Stomach smooth muscle (tissue), 2 donors: ENCODE measurements at regions not wholly inside any gene's neighbourhood (a gene's known extent, or its start where the extent isn't known, plus 50 kb on each side); places are given as distances from the start of the nearest gene placed in this dataset.

Experiments used
- H3K27ac ChIP-seq: one replicate; pipeline ENCODE4 v1.7.0; 2013; ENCODE audit warnings: mild to moderate bottlenecking, low read length, inconsistent platforms
- H3K27me3 ChIP-seq, 2 donors: one replicate each; pipeline ENCODE4 v1.7.0; 2013; ENCODE audit warnings: low read length in 2 of 2; ENCODE audit not compliant: insufficient read depth in 2 of 2, control insufficient read depth in 1 of 2
- H3K36me3 ChIP-seq, 2 donors: one replicate each; pipeline ENCODE4 v1.7.0; 2013; ENCODE audit warnings: low read length in 2 of 2; ENCODE audit not compliant: control insufficient read depth in 2 of 2, insufficient read depth in 2 of 2
- H3K4me1 ChIP-seq: one replicate; pipeline ENCODE4 v1.7.0; 2013; ENCODE audit warnings: low read length; ENCODE audit not compliant: control insufficient read depth, insufficient read depth
- H3K4me3 ChIP-seq, 2 donors: one replicate each; pipeline ENCODE4 v1.7.0; 2013; ENCODE audit warnings: low read length in 2 of 2
- H3K9ac ChIP-seq, 2 donors: one replicate each; pipeline ENCODE4 v1.7.0; 2013; ENCODE audit warnings: low read length in 2 of 2, mild to moderate bottlenecking in 1 of 2
- H3K9me3 ChIP-seq, 2 donors: one replicate each; pipeline ENCODE4 v1.7.0; 2013; ENCODE audit warnings: low read length in 2 of 2; ENCODE audit not compliant: control insufficient read depth in 2 of 2
- donor health status: healthy.
- donor health status: Pancreatic carcinoma.

DNA sequence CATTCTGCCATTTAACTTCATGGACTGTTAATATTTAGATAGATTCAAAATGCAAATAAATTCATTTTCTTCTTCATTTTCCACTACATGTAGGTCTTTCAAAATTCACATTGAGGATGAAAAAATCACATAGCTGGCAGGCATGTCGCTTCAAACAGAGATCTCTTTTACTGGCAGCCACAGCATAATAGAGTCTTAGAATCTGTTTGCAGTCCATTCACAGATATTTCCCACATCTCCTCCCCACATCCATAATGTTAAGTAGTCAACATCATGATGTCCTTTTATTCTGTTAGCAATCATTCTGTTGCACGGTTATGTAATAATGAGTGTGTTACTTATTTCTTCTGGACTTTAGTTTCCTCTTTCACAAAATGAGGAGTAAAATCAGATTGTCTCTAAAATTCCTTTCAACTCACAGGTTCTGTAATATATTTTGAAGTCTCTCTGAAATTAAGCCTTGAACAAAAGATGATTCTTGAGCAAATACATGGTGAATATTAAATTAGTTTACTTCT is 257.5 kb upstream of the SNX7 start:
- H3K4me1 ChIP-seq, result no peaks in the 10 kb centered on the region
- H3K27me3 ChIP-seq, result no peaks in the 10 kb centered on the region
- no peak overlapping the region for H3K27ac ChIP-seq
- no peaks in the 10 kb centered on the region for H3K36me3 ChIP-seq
- no peak overlapping the region for H3K9ac ChIP-seq
- no peaks in the 10 kb centered on the region for H3K9me3 ChIP-seq
- H3K4me3 ChIP-seq, result no peak overlapping the region

DNA sequence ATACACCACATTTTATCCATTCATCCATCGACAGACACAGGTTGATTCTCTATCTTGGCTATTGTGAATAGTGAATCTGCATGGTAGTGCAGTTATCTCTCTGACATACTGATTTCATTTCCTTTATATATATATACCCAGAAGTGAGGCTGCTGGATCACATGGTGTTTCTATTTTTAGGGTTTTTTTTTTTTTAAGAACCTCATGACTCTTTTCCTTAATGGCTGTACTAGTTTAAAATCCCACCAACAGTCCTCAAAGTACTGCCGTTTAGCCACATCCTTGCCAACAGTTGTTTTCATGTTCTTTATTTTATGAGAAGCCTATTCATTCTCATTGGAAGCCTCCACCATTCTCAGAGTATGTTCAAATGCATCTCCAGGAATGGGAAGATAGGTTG is 258.7 kb upstream of the SNX7 start:
- Histone ChIP-seq H3K27ac (no peak overlapping the region), H3K9ac (no peak overlapping the region), H3K4me3 (no peak overlapping the region), H3K9me3 (no peaks in the 10 kb centered on the region), H3K4me1 (no peaks in the 10 kb centered on the region), H3K27me3 (no peaks in the 10 kb centered on the region), H3K36me3 (no peaks in the 10 kb centered on the region)

DNA sequence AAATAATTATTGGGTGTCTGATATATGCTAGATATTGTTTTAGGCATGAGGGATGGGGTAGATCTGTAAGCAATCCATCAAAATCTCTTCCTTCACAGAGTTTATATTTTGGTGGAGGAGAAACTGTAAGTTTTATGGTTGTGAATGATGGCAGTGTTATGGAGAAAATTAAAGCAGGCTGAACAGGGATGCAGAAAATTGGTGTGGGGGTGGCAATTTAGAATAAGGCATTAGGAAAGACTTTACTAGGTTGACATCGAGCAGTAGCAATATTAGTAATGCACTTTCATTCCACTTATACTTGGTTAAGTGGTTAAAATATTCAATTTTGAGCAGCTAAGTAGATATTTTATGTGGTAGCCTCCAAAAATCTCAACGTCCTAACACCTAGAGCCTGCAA is 261.1 kb upstream of the SNX7 start:
- Histone ChIP-seq H3K27ac (no peak overlapping the region), H3K4me1 (no peaks in the 10 kb centered on the region), H3K36me3 (no peaks in the 10 kb centered on the region), H3K27me3 (no peaks in the 10 kb centered on the region), H3K4me3 (no peak overlapping the region), H3K9me3 (no peaks in the 10 kb centered on the region), H3K9ac (no peak overlapping the region)

DNA sequence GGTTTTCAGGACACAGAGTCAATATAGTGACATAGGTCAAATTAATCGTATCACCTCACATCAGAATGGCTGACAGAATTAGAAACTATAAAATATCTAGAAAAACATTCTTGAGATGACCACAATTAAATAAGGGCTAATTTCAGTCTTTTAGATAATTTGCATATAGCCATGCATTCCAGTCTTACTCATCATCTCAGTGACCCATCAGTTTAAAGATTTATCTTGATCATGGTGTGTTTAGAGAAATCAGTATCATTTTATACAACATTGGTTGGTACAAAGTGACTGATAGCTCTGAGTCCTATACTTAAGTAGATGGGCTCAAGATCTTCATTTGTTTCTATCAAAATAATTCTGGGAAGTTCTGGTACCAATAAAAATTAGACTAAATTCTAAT is 262.3 kb upstream of the SNX7 start:
- H3K4me1 ChIP-seq, result no peaks in the 10 kb centered on the region
- no peak overlapping the region for H3K4me3 ChIP-seq
- H3K27me3 ChIP-seq, result no peaks in the 10 kb centered on the region
- H3K9ac ChIP-seq, result no peak overlapping the region
- no peaks in the 10 kb centered on the region for H3K9me3 ChIP-seq
- H3K27ac ChIP-seq, result no peak overlapping the region
- H3K36me3 ChIP-seq, result no peaks in the 10 kb centered on the region

DNA sequence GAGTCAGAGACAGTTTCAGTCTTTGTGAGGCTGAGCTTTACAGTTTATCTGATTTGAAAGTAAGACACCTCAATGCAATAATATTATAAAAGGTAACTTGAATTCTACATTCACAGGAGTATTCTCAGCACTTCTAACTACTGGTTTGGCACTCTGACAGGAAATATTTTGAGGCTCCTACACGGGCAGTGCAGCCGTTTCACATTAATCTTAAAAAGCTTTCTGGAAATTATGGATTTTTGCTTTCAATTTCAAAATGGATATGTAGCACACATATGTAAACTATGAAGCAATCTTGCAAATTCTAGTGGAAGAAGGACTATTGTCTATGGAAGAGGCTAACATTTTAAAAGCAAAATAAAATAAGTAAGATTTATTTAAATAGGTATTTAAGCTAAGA is 262.9 kb upstream of the SNX7 start:
- H3K27ac ChIP-seq, result no peak overlapping the region
- no peaks in the 10 kb centered on the region for H3K9me3 ChIP-seq
- no peaks in the 10 kb centered on the region for H3K4me1 ChIP-seq
- H3K36me3 ChIP-seq, result no peaks in the 10 kb centered on the region
- H3K4me3 ChIP-seq, result no peak overlapping the region
- H3K27me3 ChIP-seq, result no peaks in the 10 kb centered on the region
- H3K9ac ChIP-seq, result no peak overlapping the region

DNA sequence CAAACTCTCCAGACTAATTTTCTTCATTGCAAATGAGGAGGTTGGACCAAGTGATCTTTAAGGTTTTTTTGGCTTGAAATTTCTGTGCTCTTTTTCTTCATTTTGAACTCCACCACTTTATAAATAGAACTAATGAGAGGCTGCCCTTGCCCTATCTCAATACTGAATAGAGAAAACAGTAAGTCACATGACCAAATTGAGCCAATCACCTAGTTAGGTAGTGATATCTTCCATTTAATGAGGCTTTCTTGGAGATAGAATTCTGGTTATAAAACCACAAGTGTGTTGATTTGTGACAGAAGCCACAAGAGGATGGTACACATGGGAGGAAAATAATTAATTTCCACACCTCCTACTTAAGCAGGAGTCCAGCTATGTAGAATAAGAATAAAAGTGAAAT is 263.4 kb upstream of the SNX7 start:
- H3K9ac ChIP-seq, result no peak overlapping the region

DNA sequence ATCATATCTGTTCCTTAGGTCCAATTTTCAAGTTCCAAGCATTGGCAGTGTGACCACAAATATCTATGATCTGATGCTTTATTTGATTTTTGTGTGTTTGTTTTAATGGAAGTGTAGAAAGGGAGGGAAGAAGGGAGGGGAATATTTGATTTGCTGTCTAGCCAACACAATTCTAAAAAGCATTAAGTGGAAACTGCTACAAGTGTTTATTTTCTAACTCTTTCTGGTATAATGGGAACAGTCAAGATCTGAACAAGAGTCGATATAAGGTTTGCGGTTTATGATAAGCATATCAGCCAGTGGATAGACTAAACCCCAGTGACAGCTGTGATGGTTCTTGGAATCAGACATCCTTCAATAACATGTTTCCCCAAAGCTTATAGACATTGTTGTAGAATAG is 267.8 kb upstream of the SNX7 start:
- Histone ChIP-seq H3K36me3 (no peaks in the 10 kb centered on the region), H3K27ac (no peak overlapping the region), H3K4me1 (no peaks in the 10 kb centered on the region), H3K27me3 (no peaks in the 10 kb centered on the region), H3K9ac (no peak overlapping the region), H3K4me3 (no peak overlapping the region), H3K9me3 (no peaks in the 10 kb centered on the region)

More for the DNA sequence above, 263.4 kb upstream of the SNX7 start:
- Histone ChIP-seq H3K27ac (no peak overlapping the region), H3K4me1 (no peaks in the 10 kb centered on the region), H3K4me3 (no peak overlapping the region), H3K9me3 (no peaks in the 10 kb centered on the region), H3K27me3 (no peaks in the 10 kb centered on the region), H3K36me3 (no peaks in the 10 kb centered on the region)

DNA sequence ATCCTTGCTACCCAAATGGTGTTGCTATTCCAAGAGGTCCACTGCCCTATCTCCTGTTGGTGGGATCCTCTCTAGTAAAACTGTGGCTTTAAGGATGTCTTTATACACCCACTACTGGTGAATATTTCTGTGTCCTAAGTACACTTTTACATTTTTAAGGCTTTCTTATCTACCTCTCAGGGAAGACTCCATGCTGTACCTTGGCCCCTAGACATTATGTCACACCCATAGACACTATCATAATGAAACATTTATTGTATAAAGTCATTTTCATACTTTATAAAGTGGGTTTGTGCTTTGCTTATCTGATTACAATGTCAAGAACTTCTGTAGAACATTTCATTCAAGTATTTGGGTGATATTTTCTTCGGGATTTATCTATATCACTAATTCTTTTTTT is 270.3 kb upstream of the SNX7 start:
- Histone ChIP-seq H3K4me3 (no peak overlapping the region), H3K9me3 (no peaks in the 10 kb centered on the region), H3K27me3 (no peaks in the 10 kb centered on the region), H3K36me3 (no peaks in the 10 kb centered on the region), H3K9ac (no peak overlapping the region), H3K4me1 (no peaks in the 10 kb centered on the region), H3K27ac (no peak overlapping the region)

DNA sequence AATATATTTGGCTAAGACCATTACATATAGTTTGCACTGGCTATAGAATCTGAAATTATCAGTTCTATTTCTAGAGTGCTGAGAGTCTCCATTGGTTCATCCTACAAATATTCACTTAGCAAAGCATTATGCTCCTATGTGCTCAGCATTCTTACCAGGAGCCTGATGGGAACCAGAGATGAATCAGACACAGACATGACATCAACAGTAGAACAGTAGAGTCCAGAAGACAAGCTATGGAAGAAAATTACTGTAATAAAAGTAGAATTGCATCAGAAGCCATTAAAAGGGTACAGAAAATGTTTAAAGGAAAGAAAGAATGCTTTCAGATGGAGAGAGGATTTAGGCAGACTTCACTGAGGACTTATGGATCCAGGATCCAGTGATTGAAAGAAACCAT is 271.7 kb upstream of the SNX7 start:
- Histone ChIP-seq H3K27me3 (no peaks in the 10 kb centered on the region), H3K9me3 (no peaks in the 10 kb centered on the region), H3K36me3 (no peaks in the 10 kb centered on the region), H3K9ac (no peak overlapping the region), H3K27ac (no peak overlapping the region), H3K4me3 (no peak overlapping the region), H3K4me1 (no peaks in the 10 kb centered on the region)

DNA sequence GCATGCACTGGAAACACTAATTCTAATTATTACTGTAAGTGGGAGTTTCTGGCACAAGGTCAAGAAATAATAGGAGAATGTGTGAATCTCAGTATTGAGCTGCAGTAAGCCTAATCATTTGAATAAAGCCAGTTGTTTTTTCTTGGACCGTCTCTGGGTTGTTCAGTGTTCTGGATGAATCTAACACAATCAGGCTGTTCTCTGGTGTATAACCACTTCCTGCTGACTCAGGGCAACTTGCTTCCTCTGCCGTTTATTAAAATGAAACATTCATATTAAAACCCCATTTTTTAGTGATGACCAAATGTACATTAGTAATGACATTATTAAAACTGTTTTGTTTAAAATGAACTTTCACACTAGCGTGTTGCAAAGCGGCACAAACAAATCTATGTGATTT is 273.1 kb upstream of the SNX7 start:
- Histone ChIP-seq H3K4me1 (no peaks in the 10 kb centered on the region), H3K27me3 (no peaks in the 10 kb centered on the region), H3K4me3 (no peak overlapping the region), H3K36me3 (no peaks in the 10 kb centered on the region), H3K9me3 (no peaks in the 10 kb centered on the region), H3K9ac (no peak overlapping the region), H3K27ac (no peak overlapping the region)

DNA sequence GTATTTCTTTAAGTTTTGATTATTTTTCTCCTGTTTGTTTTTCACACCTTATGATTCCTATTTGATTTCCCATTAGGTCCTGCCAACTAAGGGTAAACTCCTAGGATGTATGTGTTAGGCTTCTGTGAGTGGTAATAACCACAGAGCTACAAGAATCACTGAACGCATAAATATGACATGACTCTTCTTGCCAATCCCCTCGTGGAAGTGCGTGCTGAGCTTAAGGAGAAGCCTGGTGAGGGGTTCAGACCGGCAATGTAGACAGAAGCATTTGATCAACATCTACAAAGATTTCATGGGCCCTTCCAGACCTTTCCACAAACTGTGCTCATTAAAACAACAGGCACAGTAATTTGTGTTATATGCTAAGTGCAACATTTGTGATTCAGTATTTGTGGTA is 273.8 kb upstream of the SNX7 start:
- Histone ChIP-seq H3K36me3 (no peaks in the 10 kb centered on the region), H3K4me1 (no peaks in the 10 kb centered on the region), H3K9ac (no peak overlapping the region), H3K9me3 (no peaks in the 10 kb centered on the region), H3K27me3 (no peaks in the 10 kb centered on the region), H3K27ac (no peak overlapping the region), H3K4me3 (no peak overlapping the region)
